ENCODE measurements at regions not wholly inside any gene's neighbourhood (a gene's known extent, or its start where the extent isn't known, plus 50 kb on each side); places are given as distances from the start of the nearest gene placed in this dataset.

DNA sequence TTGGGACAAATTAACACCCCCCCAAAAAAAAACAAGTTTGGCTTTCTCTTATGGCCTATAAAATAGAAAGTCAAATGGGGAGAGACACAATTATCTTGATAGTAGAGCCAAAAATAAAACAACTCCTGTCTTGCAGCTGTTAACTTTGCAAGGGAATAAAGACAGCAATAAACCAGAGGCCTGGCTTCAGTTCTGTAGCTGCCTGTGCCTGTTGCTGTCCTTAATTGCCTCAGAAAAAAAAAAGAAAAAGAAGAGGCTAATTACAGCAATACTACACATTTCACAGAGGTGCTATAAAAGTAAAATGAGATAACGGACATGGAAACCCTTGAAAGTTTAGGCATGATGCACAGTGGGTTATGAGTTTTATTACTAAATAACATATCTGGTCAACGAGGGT is 170.7 kb upstream of the IRX1 start:
- TF ChIP-seq, protein P1, sequence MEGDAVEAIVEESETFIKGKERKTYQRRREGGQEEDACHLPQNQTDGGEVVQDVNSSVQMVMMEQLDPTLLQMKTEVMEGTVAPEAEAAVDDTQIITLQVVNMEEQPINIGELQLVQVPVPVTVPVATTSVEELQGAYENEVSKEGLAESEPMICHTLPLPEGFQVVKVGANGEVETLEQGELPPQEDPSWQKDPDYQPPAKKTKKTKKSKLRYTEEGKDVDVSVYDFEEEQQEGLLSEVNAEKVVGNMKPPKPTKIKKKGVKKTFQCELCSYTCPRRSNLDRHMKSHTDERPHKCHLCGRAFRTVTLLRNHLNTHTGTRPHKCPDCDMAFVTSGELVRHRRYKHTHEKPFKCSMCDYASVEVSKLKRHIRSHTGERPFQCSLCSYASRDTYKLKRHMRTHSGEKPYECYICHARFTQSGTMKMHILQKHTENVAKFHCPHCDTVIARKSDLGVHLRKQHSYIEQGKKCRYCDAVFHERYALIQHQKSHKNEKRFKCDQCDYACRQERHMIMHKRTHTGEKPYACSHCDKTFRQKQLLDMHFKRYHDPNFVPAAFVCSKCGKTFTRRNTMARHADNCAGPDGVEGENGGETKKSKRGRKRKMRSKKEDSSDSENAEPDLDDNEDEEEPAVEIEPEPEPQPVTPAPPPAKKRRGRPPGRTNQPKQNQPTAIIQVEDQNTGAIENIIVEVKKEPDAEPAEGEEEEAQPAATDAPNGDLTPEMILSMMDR (conservative IDR thresholded peaks at IDR 0.05): no peak
- no peak overlapping the region for H3K27ac Mint-ChIP-seq (ENCODE audit: unreplicated experiment)
- peaks cover 2% of the 10 kb centered on the region for H3K36me3 Mint-ChIP-seq (ENCODE audit: low read depth)
- no peak for DNase-seq (ENCODE audit: low read depth, low spot score)
- peaks cover 5% of the 10 kb centered on the region for H3K4me1 Mint-ChIP-seq
- H3K9me3 Mint-ChIP-seq: peaks cover 4% of the 10 kb centered on the region
- no peaks in the 10 kb centered on the region for H3K27me3 Mint-ChIP-seq (ENCODE audit: low read depth)
- H3K4me3 Mint-ChIP-seq: no peak overlapping the region

GRCh38 chr5:3417376-3417943 is 178.2 kb upstream of the IRX1 start:
- no peak for DNase-seq (ENCODE audit: low read depth, low spot score)
- no peak overlapping the region for H3K4me3 Mint-ChIP-seq
- H3K9me3 Mint-ChIP-seq: no peaks in the 10 kb centered on the region
- no peak overlapping the region for H3K27ac Mint-ChIP-seq (ENCODE audit: unreplicated experiment)
- H3K27me3 Mint-ChIP-seq (ENCODE audit: low read depth): no peaks in the 10 kb centered on the region
- H3K36me3 Mint-ChIP-seq (ENCODE audit: low read depth): peaks cover 2% of the 10 kb centered on the region
- TF ChIP-seq, protein P1 (conservative IDR thresholded peaks at IDR 0.05): no peak
- peaks cover 5% of the 10 kb centered on the region for H3K4me1 Mint-ChIP-seq

- peaks cover 4% of the 10 kb centered on the region for H3K36me3 Mint-ChIP-seq (ENCODE audit: low read depth)
- no peak for DNase-seq (ENCODE audit: low read depth, low spot score)
- H3K4me3 Mint-ChIP-seq: no peak overlapping the region
- peaks cover 3% of the 10 kb centered on the region for H3K9me3 Mint-ChIP-seq
- no peaks in the 10 kb centered on the region for H3K27me3 Mint-ChIP-seq (ENCODE audit: low read depth)
- no peaks in the 10 kb centered on the region for H3K4me1 Mint-ChIP-seq
- TF ChIP-seq, protein P1 (conservative IDR thresholded peaks at IDR 0.05): no peak
- H3K27ac Mint-ChIP-seq (ENCODE audit: unreplicated experiment): no peak overlapping the region
These were observed 181.3 kb upstream of the IRX1 start for GRCh38 chr5:3414371-3414770.

DNA sequence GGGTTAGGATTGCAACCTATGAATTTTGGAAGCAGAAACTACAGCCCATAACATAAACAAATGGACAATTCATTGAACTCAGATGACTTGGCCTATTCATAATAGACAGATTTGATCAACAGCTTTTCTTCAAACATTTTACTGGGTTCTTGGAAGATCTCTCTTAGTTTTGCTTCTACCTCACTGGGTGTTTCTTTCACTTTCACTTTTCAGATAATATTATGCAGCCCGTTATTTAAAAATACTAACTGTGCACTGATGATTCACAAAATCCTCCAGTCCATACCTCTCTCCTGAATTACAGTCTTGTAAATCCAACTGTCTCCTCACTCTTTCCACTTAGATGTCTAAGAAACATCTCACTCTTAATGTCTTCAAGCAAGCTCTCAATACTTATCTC is 183.5 kb upstream of the IRX1 start:
- no peak for DNase-seq (ENCODE audit: low read depth, low spot score)
- H3K36me3 Mint-ChIP-seq (ENCODE audit: low read depth): peaks cover 5% of the 10 kb centered on the region
- no peak overlapping the region for H3K27ac Mint-ChIP-seq (ENCODE audit: unreplicated experiment)
- H3K4me1 Mint-ChIP-seq: no peaks in the 10 kb centered on the region
- H3K4me3 Mint-ChIP-seq: no peak overlapping the region
- TF ChIP-seq, protein P1 (conservative IDR thresholded peaks at IDR 0.05): no peak
- H3K27me3 Mint-ChIP-seq (ENCODE audit: low read depth): no peaks in the 10 kb centered on the region
- peaks cover 3% of the 10 kb centered on the region for H3K9me3 Mint-ChIP-seq

GRCh38 chr5:3411363-3411762 is 184.3 kb upstream of the IRX1 start:
- Mint-ChIP-seq H3K27ac (ENCODE audit: unreplicated experiment) (no peak overlapping the region), H3K4me1 (no peaks in the 10 kb centered on the region), H3K27me3 (ENCODE audit: low read depth) (no peaks in the 10 kb centered on the region), H3K4me3 (no peak overlapping the region), H3K36me3 (ENCODE audit: low read depth) (peaks cover 5% of the 10 kb centered on the region), H3K9me3 (peaks cover 3% of the 10 kb centered on the region)
- TF ChIP-seq, protein P1 (conservative IDR thresholded peaks at IDR 0.05): no peak
- no peak for DNase-seq (ENCODE audit: low read depth, low spot score)
